ENCODE measurements at regions not wholly inside any gene's neighbourhood (a gene's known extent, or its start where the extent isn't known, plus 50 kb on each side); places are given as distances from the start of the nearest gene placed in this dataset.

DNA sequence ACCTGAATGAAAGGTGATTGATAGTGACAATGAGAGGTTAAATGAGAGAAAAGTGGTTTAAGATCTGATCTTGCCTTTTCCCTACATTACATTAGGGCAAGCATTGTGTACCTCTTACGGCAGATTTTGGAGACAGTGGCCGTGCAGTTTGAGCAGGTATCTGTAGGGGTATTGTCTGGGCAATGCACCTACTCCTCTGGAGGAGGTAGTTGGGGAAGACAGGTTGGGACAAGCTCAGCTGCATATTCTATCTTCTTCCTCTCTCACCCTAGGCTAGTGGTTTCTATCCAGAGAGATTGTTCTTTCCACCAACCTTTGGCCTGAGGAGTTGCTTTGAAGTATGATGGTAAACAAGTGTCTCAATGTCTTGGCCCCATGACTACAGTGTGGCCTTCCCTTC, 323.2 kb downstream of the CYP26B1 start:
- no peaks in the 10 kb centered on the region for H3K9me3 ChIP-seq
- peaks cover 0 to 6% (median 0%) of the 10 kb centered on the region in 7 donors for H3K27me3 ChIP-seq (replicated peaks in 1 of 7)
- no peak overlapping the region for H3K27ac ChIP-seq
- H3K36me3 ChIP-seq: no peaks in the 10 kb centered on the region
- no peak overlapping the region for H3K4me3 ChIP-seq
- intact Hi-C loops (cut with DNase I; ENCODE audit: low total_unique reads): no loop called here
- WGBS, 5 donors: 87 to 98% (median 91%) methylated on average over 2 of the region's 2 CpGs
- DNase-seq: no peak
- peaks cover 0 to 3% (median 0%) of the 10 kb centered on the region in 6 donors for H3K4me1 ChIP-seq
- TF ChIP-seq POLR2AphosphoS5 (IDR thresholded peaks at IDR 0.05): no peak
- no peak for TF ChIP-seq POLR2A (IDR thresholded peaks at IDR 0.05)
- TF ChIP-seq, protein P1, sequence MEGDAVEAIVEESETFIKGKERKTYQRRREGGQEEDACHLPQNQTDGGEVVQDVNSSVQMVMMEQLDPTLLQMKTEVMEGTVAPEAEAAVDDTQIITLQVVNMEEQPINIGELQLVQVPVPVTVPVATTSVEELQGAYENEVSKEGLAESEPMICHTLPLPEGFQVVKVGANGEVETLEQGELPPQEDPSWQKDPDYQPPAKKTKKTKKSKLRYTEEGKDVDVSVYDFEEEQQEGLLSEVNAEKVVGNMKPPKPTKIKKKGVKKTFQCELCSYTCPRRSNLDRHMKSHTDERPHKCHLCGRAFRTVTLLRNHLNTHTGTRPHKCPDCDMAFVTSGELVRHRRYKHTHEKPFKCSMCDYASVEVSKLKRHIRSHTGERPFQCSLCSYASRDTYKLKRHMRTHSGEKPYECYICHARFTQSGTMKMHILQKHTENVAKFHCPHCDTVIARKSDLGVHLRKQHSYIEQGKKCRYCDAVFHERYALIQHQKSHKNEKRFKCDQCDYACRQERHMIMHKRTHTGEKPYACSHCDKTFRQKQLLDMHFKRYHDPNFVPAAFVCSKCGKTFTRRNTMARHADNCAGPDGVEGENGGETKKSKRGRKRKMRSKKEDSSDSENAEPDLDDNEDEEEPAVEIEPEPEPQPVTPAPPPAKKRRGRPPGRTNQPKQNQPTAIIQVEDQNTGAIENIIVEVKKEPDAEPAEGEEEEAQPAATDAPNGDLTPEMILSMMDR (IDR thresholded peaks at IDR 0.05 in 8 of 11, conservative IDR thresholded peaks at IDR 0.05 in 3 of 11): no peak

DNA sequence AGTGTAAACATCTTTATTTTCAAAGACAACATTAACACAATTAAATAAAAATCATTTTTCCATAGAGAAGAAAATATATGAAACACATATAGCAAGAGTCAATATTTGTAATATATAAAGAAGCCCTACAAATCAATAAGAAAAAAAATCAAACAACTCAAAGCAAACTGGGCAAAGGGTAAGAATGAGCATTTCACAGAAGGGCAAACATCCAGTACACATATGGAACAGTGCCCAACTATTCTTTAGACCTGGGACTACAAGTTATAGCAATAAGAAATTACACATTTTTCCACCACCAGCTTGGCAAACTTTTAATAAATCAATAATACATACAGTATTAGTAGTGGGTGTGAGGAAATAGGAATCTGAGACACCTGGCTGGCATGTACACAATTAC, 324.1 kb downstream of the CYP26B1 start:
- DNase-seq: no peak
- no peak overlapping the region for H3K4me3 ChIP-seq
- H3K36me3 ChIP-seq: no peaks in the 10 kb centered on the region
- H3K27me3 ChIP-seq (replicated peaks in 1 of 7): peaks cover 0 to 6% (median 0%) of the 10 kb centered on the region in 7 donors
- TF ChIP-seq POLR2AphosphoS5 (IDR thresholded peaks at IDR 0.05): no peak
- TF ChIP-seq, protein P1 (IDR thresholded peaks at IDR 0.05 in 8 of 11, conservative IDR thresholded peaks at IDR 0.05 in 3 of 11): no peak
- no peak for TF ChIP-seq POLR2A (IDR thresholded peaks at IDR 0.05)
- no peak overlapping the region for H3K27ac ChIP-seq
- H3K9me3 ChIP-seq: no peaks in the 10 kb centered on the region
- H3K4me1 ChIP-seq: no peaks in the 10 kb centered on the region
- intact Hi-C loops (cut with DNase I; ENCODE audit: low total_unique reads): no loop called here

GRCh38 chr2:71822463-71822862, 325.2 kb downstream of the CYP26B1 start:
- Histone ChIP-seq H3K36me3 (no peaks in the 10 kb centered on the region), H3K4me1 (no peaks in the 10 kb centered on the region), H3K4me3 (no peak overlapping the region), H3K27ac (no peak overlapping the region), H3K27me3 (replicated peaks in 1 of 7) (peaks cover 0 to 6% (median 0%) of the 10 kb centered on the region in 7 donors), H3K9me3 (no peaks in the 10 kb centered on the region)
- DNase-seq: no peak
- intact Hi-C loops (cut with DNase I; ENCODE audit: low total_unique reads): no loop called here
- TF ChIP-seq, protein P1 (IDR thresholded peaks at IDR 0.05 in 8 of 11, conservative IDR thresholded peaks at IDR 0.05 in 3 of 11): no peak
- TF ChIP-seq POLR2A (IDR thresholded peaks at IDR 0.05): no peak
- TF ChIP-seq POLR2AphosphoS5 (IDR thresholded peaks at IDR 0.05): no peak

GRCh38 chr2:71821856-71822255, 325.8 kb downstream of the CYP26B1 start:
- DNase-seq: no peak
- Histone ChIP-seq H3K4me3 (no peak overlapping the region), H3K27me3 (replicated peaks in 1 of 7) (peaks cover 0 to 6% (median 0%) of the 10 kb centered on the region in 7 donors)

More at GRCh38 chr2:71821856-71822255, 325.8 kb downstream of the CYP26B1 start:
- H3K9me3 ChIP-seq: no peaks in the 10 kb centered on the region
- no peak overlapping the region for H3K27ac ChIP-seq
- no peaks in the 10 kb centered on the region for H3K4me1 ChIP-seq
- TF ChIP-seq, protein P1 (IDR thresholded peaks at IDR 0.05 in 8 of 11, conservative IDR thresholded peaks at IDR 0.05 in 3 of 11): no peak
- TF ChIP-seq POLR2AphosphoS5 (IDR thresholded peaks at IDR 0.05) (no peak), POLR2A (IDR thresholded peaks at IDR 0.05) (no peak)
- intact Hi-C loops (cut with DNase I; ENCODE audit: low total_unique reads): no loop called here
- H3K36me3 ChIP-seq: no peaks in the 10 kb centered on the region

Data from spleen (tissue), 11 donors.